ENCODE measurements at regions not wholly inside any gene's neighbourhood (a gene's known extent, or its start where the extent isn't known, plus 50 kb on each side); places are given as distances from the start of the nearest gene placed in this dataset.

DNA sequence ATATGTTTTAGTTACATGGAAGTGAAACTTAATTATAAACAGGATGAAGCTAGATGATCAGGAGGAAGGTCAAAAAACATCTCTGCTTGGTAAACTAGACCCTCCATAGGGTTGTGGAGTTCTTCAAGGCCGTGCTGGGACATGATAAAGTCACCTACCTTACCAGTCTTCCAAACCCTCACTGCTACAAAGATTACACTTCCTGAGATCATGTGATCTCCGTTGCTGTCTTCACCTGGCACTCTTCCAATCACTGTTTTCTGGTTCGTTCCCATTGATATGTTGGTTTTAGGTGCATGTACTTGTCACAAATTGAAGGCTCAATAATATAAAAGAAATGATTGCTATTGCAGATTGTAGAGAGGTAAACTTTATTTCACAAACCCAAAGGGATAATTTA is 161.5 kb upstream of the MAN1A1 start:
- no peak overlapping the region for H3K9ac ChIP-seq
- H3K4me3 ChIP-seq (IDR thresholded peaks at IDR 0.05; ENCODE audit: insufficient read depth, low read depth, low read length): no peak overlapping the region
- H2AFZ ChIP-seq (ENCODE audit: low read depth): no peak overlapping the region
- no peaks in the 10 kb centered on the region for H3K79me2 ChIP-seq (ENCODE audit: insufficient read depth, low read depth)
- H3K4me2 ChIP-seq: no peak overlapping the region
- no peaks in the 10 kb centered on the region for H3K27me3 ChIP-seq (ENCODE audit: insufficient read depth, low read depth)
- H3K36me3 ChIP-seq (ENCODE audit: insufficient read depth): no peaks in the 10 kb centered on the region
- TF ChIP-seq, protein P1, sequence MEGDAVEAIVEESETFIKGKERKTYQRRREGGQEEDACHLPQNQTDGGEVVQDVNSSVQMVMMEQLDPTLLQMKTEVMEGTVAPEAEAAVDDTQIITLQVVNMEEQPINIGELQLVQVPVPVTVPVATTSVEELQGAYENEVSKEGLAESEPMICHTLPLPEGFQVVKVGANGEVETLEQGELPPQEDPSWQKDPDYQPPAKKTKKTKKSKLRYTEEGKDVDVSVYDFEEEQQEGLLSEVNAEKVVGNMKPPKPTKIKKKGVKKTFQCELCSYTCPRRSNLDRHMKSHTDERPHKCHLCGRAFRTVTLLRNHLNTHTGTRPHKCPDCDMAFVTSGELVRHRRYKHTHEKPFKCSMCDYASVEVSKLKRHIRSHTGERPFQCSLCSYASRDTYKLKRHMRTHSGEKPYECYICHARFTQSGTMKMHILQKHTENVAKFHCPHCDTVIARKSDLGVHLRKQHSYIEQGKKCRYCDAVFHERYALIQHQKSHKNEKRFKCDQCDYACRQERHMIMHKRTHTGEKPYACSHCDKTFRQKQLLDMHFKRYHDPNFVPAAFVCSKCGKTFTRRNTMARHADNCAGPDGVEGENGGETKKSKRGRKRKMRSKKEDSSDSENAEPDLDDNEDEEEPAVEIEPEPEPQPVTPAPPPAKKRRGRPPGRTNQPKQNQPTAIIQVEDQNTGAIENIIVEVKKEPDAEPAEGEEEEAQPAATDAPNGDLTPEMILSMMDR (conservative IDR thresholded peaks at IDR 0.05; ENCODE audit: low read depth, low read length): no peak
- H3K27ac ChIP-seq: no peak overlapping the region
- no peaks in the 10 kb centered on the region for H4K20me1 ChIP-seq (ENCODE audit: insufficient read depth)
- H3K4me1 ChIP-seq (ENCODE audit: low read depth, poor library complexity, severe bottlenecking): no peaks in the 10 kb centered on the region

DNA sequence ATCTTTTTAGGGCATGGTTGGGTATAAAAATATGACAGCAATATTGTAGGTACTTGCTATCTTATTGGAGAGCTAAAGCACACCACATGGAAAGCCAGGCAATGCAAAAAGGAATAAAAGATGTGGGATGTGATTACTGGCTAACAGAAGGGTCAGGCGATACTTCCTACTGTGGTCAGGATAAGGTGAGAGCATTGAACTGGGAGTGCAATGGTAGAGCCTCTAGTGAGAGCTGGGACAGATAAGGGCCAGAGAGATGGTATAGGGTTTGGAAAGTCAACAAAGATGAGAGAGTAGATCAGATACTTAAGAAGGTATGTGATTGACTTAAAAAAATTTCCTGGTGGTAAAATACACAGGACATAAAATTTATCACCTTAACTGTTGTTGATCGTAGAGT is 160.7 kb upstream of the MAN1A1 start:
- Histone ChIP-seq H3K36me3 (ENCODE audit: insufficient read depth) (no peaks in the 10 kb centered on the region), H3K27ac (no peak overlapping the region), H4K20me1 (ENCODE audit: insufficient read depth) (no peaks in the 10 kb centered on the region), H3K4me2 (no peak overlapping the region), H3K9ac (no peak overlapping the region), H3K27me3 (ENCODE audit: insufficient read depth, low read depth) (no peaks in the 10 kb centered on the region), H3K79me2 (ENCODE audit: insufficient read depth, low read depth) (no peaks in the 10 kb centered on the region), H2AFZ (ENCODE audit: low read depth) (no peak overlapping the region), H3K4me1 (ENCODE audit: low read depth, poor library complexity, severe bottlenecking) (no peaks in the 10 kb centered on the region), H3K4me3 (IDR thresholded peaks at IDR 0.05; ENCODE audit: insufficient read depth, low read depth, low read length) (no peak overlapping the region)
- TF ChIP-seq, protein P1 (conservative IDR thresholded peaks at IDR 0.05; ENCODE audit: low read depth, low read length): no peak

DNA sequence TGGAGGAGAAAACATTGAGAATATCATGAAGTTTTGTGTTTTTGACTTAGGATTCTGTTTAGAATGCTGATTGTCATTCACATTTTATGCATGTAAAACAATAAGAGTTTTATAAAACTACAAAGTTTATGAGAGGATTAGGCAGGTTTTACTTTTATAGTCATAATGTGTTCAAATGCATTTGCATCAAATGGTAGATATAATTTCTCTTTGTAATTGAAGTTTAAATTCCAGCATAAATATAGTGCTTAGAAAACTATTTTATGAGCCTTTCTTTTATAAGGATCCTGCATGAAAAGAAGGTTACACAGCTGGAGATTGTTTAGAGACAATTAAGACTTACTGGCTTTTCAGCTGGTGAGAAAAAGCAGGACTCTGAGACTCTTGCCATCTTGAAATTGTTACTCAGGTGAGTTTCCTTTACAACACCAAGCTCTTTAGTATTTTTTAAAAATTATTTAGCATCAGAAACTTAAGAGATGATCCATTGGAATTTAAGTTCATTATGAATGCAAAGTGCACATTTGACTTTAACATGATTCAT is 157.1 kb upstream of the MAN1A1 start:
- no peaks in the 10 kb centered on the region for H3K79me2 ChIP-seq (ENCODE audit: insufficient read depth, low read depth)
- H3K4me2 ChIP-seq: no peak overlapping the region
- H3K4me3 ChIP-seq (IDR thresholded peaks at IDR 0.05; ENCODE audit: insufficient read depth, low read depth, low read length): no peak overlapping the region
- no peaks in the 10 kb centered on the region for H3K36me3 ChIP-seq (ENCODE audit: insufficient read depth)
- peaks cover 10% of the 10 kb centered on the region for H3K4me1 ChIP-seq (ENCODE audit: low read depth, poor library complexity, severe bottlenecking)
- no peak overlapping the region for H3K9ac ChIP-seq
- H3K27ac ChIP-seq: no peak overlapping the region
- H3K27me3 ChIP-seq (ENCODE audit: insufficient read depth, low read depth): no peaks in the 10 kb centered on the region
- TF ChIP-seq, protein P1 (conservative IDR thresholded peaks at IDR 0.05; ENCODE audit: low read depth, low read length): no peak
- H2AFZ ChIP-seq (ENCODE audit: low read depth): no peak overlapping the region
- no peaks in the 10 kb centered on the region for H4K20me1 ChIP-seq (ENCODE audit: insufficient read depth)

DNA sequence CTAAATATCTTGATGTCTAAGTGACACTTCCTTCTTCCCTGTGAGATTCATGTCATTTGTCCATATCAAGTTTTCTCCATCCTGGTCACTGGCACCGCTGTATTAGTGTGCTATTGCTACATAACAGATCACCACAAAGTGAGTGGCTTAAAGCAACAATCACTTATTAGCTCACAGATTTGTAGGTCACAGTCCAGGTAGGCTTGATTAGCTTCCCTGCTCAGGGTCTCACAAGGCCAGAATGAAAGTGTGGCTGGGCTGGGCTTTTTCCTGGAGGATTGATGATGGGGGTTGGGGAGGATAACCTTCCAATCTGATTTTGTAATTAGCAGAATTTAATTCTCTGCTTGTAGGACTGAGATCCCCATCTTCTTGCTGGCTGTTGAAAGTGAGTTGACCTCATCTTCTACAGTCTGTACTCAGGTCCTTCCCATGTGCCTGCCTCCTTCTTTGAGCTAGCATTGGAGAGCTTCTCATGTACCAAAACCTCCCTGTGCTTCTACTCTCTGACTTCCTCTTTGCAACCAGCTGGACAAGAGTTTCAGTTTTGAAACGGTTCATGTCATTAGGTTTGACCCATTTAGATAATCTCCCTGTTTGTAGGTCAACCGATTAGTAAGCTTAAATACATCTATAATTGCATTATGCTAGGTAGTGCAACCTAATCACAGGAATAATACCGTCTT is 152.4 kb upstream of the MAN1A1 start:
- H3K27ac ChIP-seq: no peak overlapping the region
- H3K4me3 ChIP-seq (IDR thresholded peaks at IDR 0.05; ENCODE audit: insufficient read depth, low read depth, low read length): no peak overlapping the region

More for the DNA sequence above, 152.4 kb upstream of the MAN1A1 start:
- H3K27me3 ChIP-seq (ENCODE audit: insufficient read depth, low read depth): no peaks in the 10 kb centered on the region
- H4K20me1 ChIP-seq (ENCODE audit: insufficient read depth): no peaks in the 10 kb centered on the region
- TF ChIP-seq, protein P1 (conservative IDR thresholded peaks at IDR 0.05; ENCODE audit: low read depth, low read length): no peak
- H3K4me2 ChIP-seq: peak overlapping the region; percentile 29
- no peaks in the 10 kb centered on the region for H3K36me3 ChIP-seq (ENCODE audit: insufficient read depth)
- peaks cover 56% of the 10 kb centered on the region for H3K4me1 ChIP-seq (ENCODE audit: low read depth, poor library complexity, severe bottlenecking)
- no peaks in the 10 kb centered on the region for H3K79me2 ChIP-seq (ENCODE audit: insufficient read depth, low read depth)
- no peak overlapping the region for H3K9ac ChIP-seq
- H2AFZ ChIP-seq (ENCODE audit: low read depth): peak overlapping the region; percentile 9; the same call in 1 of the 2 replicates

Data from KMS-11 (cell line).